KOPT-K1 (cell line): ENCODE measurements at regions not wholly inside any gene's neighbourhood (a gene's known extent, or its start where the extent isn't known, plus 50 kb on each side); places are given as distances from the start of the nearest gene placed in this dataset.

ENCODE experiments used
- H3K27ac ChIP-seq: fragments of 200-600 bp; sonication (generic); 2 replicates; pipeline ENCODE4 v1.5.1; 2016; ENCODE audit warnings: antibody characterized with exemption, mild to moderate bottlenecking, low read depth, low read length; ENCODE audit not compliant: poor library complexity, severe bottlenecking
- H3K36me3 ChIP-seq: fragments of 200-600 bp; sonication (generic); 2 replicates; pipeline ENCODE4 v1.5.1; 2017; ENCODE audit warnings: antibody characterized with exemption, mild to moderate bottlenecking, low read length, moderate library complexity; ENCODE audit not compliant: insufficient read depth
- H3K9me3 ChIP-seq: fragments of 200-600 bp; sonication (generic); 2 replicates; pipeline ENCODE4 v1.5.1; 2017; ENCODE audit warnings: antibody characterized with exemption, low read length, mild to moderate bottlenecking; ENCODE audit not compliant: insufficient read depth, poor library complexity, severe bottlenecking

DNA sequence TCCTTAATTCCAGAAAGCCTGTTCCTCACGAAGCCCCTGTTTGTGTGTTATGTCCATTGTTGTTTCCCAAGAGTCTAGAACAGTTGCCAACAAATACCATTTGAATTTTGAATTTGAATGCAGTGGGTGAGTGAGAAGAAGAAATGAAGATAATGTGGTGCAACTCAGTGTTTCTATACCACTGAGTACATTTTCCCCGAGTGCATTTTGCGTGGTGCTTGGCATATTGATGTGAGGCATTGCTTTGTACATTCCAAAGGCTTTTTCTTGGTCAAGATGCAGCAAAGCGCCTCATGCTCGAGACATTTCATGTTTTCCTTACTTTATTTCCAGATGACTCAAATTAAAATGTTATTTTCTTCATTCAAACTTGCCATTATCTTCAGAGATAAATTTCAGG lies 253.1 kb upstream of the RPS6KA3 start:
- no peaks in the 10 kb centered on the region for H3K36me3 ChIP-seq
- H3K27ac ChIP-seq = no peak overlapping the region
- H3K9me3 ChIP-seq = no peaks in the 10 kb centered on the region

DNA sequence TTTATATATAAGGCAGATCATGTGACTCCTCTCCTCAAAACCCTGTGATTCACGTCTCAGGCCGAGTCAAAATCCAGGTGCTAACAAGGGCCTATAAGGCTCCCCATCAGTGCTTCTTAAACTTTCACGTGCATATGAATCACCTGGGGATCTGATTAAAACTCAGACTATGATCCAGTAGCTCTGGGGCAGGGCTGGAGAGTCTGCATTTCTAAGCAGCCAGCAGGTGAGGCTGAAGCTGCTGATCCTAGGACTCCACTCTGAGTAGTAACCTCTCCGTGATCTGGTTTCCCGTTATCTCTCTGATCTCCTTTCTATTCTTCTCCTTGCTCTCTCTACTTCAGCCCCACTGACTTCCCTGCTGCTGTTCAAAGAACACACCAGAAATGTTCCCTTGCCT lies 252.4 kb upstream of the RPS6KA3 start:
- H3K36me3 ChIP-seq = no peaks in the 10 kb centered on the region
- H3K27ac ChIP-seq = no peak overlapping the region
- H3K9me3 ChIP-seq = no peaks in the 10 kb centered on the region

DNA sequence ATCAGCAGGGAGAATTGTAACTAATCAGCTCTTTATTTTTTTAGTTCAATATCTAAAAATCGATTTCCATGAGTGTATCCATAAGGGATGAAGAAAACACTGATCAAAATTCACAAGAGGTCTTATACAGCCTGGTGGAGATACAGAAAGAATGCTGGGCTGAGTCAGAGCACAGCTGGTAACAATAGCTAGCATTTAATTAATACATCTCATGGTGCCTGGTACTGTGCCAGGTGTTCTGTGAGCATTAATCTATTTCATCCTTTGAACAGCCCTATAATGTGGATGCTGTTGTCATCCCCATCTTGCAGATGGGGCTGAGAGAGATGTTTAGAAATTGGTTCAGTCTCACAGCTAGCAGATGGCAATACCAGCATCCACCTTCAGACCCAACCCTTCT lies 250.9 kb upstream of the RPS6KA3 start:
- Histone ChIP-seq H3K36me3 (no peaks in the 10 kb centered on the region), H3K27ac (no peak overlapping the region), H3K9me3 (no peaks in the 10 kb centered on the region)

DNA sequence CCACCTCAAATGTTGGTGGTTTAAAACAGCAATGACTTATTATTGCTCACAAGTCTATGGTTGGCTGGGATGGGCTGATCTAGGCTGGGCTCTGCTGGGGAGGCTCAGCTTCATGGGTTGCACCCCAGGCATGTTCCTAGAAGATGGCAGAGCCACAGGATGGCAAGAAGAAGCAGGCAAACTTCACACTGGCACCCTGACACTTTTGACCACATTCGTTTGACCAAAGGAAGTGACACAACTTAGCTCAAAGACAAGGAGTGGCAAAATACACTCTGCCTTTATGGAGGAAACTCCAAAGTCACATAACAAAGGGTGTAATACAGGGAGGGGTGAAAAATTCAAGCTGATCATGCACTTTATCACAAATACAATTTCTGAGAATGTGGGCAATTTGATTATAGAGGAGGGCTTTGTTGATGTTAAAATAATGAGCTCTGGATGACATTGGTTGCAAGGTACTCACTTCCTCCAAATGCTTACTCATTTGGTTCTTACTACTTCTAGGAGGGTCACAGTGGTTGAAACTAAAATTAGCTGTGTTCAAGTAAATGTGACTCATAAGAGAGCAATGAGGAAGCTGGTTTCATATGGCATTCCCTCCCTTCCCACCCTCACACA lies 249.2 kb upstream of the RPS6KA3 start:
- no peaks in the 10 kb centered on the region for H3K36me3 ChIP-seq
- no peaks in the 10 kb centered on the region for H3K9me3 ChIP-seq
- H3K27ac ChIP-seq = no peak overlapping the region

DNA sequence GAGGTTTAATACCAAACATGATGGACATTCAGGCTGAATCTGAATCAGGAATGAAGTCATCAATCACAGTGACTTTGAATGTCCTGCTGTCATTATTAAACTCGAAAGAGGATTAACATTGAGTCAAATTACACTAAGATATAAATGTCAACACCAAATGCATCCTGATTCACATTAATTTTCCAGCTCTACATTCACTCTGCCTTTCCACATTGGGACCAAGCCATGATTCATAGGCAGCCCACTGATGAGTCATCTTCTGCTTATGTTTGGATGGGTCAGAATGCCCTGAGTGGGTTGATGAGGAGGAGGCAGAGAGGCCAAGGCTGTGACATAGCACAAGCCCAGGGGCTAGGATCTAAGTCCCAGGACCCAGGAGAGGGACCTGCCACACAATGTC lies 247.6 kb upstream of the RPS6KA3 start:
- Histone ChIP-seq H3K27ac (no peak overlapping the region), H3K36me3 (no peaks in the 10 kb centered on the region), H3K9me3 (no peaks in the 10 kb centered on the region)

DNA sequence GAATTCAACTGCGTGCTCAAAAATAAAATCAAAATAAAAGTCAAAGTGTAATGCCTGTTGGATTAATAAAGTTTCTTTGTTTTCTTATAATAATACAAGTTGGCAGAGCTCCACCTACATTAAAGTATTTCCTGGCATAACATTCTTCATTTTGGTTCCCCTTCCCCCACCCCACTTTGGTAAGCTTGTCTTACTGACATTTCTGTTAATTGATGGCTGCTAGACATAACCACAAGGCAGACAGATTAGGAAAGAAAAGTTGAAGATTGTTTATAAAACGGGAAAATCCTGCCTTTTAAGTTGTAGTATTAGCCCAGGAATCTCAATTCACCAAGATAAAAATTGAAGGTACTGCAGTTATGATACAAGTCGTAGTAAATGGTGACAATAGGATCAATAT lies 246.5 kb upstream of the RPS6KA3 start:
- no peak overlapping the region for H3K27ac ChIP-seq
- H3K36me3 ChIP-seq = no peaks in the 10 kb centered on the region
- H3K9me3 ChIP-seq = no peaks in the 10 kb centered on the region

DNA sequence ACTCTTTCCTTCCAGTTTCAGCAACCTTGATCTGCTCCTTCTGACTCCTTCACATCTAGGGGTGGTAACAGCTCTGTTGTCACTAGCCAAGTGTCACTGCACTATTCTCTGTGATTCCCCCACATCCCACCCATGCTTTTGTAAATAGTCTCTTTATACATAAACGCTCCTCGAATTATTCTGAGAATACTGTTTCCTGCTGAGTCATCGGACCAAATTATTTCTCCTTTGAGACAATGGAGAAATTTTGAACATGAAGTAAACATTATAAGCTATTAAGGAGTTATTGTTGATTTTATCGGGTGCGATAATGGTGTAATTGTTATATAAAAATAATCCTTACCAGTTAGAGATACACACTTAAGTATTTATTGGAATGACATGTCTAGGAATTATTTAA lies 245.1 kb upstream of the RPS6KA3 start:
- H3K9me3 ChIP-seq = no peaks in the 10 kb centered on the region

DNA sequence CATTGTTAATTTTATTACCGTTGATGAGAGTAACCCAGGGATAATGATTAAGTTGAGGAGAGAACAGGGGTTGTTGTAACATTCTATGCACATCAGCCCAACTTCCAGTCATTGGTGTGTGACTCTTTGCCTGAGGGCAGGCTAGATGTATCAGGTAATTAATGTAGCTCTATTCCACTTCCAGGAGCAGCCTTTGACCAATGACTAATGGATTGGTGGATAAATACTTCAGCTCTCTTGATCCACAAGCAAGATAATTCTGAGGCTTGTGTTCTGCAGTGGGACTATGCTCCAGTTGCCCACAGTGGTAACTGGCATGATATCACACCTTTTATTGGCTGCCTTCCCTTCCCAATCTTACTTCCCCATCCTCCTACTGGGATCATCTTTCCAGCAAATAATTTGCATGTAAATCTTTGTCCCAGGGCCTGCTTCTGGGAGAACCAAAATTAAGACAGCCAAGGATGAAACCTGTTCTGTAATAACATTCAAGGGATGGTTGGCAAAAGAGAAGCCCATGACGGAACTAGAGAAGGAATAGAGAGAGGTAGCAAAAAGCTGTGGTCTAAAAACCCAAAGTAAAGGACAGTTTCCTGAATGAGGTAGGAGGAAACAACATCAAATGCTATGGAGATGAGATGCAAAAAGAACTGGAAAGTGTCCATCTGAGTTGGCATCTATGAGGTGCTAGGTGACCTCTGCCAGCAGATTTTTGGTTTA lies 241.4 kb upstream of the RPS6KA3 start:
- no peaks in the 10 kb centered on the region for H3K9me3 ChIP-seq
- no peak overlapping the region for H3K27ac ChIP-seq
- H3K36me3 ChIP-seq = no peaks in the 10 kb centered on the region

More for the DNA sequence above, 245.1 kb upstream of the RPS6KA3 start:
- Histone ChIP-seq H3K36me3 (no peaks in the 10 kb centered on the region), H3K27ac (no peak overlapping the region)

DNA sequence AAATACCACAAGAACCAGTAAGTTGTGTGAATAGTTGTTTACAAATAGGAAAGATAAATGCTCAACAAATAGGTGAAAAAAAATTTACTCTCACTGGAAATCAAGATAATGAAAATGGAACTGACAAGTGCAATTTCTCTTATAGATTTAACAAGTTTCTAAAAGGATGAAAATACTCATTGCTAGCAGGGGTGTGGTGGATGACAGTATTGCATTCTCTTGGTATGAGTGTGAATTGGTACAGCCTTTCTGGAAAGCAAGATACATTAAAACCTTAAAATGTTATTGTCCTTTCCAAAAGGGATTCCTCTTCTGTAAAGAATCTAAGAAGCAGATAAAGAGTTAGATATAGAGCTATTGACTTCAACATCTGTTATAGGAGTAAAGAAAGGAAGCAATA lies 240.0 kb upstream of the RPS6KA3 start:
- Histone ChIP-seq H3K36me3 (no peaks in the 10 kb centered on the region), H3K9me3 (no peaks in the 10 kb centered on the region), H3K27ac (no peak overlapping the region)

DNA sequence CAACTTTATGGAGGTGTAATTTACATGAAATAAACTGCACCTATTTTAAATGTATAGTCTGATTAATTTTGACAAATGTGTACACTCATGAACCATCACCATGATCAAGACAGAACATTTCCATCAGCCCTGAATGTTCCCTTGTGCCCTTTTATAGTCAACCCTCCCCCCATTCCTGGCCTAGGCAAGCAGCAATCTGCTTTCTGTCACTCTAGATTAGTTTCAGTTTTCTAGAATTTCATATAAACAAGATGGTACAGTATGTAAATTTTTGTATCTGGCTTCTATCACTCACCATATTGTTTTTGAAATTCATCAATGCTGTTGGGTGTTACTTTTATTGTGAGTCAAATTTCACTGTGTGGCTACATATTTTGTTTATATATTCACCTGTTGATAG lies 234.2 kb upstream of the RPS6KA3 start:
- Histone ChIP-seq H3K27ac (no peak overlapping the region), H3K9me3 (no peaks in the 10 kb centered on the region), H3K36me3 (no peaks in the 10 kb centered on the region)

DNA sequence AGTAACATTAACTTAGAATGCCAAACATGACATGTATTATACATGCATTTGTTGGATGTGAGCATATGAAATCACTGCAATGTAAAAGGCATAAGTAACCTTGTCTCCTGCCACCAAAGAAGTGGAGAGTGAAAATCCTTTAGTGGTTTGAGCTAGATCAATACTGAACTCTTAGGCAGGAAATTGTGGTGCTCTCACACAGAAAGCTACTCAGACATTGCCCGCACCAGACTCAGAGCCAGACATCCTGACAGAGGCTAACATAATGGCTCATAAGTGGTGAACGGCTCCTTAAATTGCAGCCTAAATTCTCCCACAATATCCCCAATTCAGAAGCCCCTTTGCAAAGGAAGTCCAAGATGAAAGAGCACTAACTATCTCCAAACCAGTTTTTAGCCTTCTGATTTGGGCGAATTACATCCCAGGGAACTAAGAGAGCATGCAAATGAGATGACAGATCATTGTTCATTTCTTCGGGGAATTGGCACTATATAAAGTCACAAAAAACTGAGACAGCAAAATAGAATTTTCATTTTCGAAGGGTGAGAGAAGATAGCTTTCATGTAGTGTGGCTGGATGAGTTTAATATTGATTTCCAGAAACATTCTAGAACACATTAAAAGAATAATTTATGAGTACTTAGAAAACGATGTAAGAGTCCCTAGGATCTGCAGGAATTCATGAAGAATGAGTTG lies 233.6 kb upstream of the RPS6KA3 start:
- Histone ChIP-seq H3K36me3 (no peaks in the 10 kb centered on the region), H3K27ac (no peak overlapping the region), H3K9me3 (no peaks in the 10 kb centered on the region)

DNA sequence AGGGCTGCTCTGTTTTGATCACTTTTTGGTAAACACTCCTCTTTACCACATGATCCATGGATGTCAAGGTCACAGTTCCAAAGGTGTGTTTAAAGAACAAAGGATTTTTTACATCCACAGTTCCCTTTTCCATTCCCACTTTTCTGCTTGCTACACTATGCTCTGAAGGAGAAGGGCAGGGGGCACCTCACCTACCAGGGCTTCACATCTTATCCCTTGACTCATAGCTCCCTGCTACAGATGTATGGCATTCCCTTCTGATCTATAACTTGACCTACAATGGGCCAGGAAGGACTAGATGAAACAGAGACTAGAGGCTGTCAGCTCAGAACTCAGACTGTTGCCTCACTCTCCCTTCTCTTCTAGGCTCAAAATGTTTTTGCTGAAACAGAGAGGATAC lies 233.1 kb upstream of the RPS6KA3 start:
- H3K9me3 ChIP-seq = no peaks in the 10 kb centered on the region
- H3K36me3 ChIP-seq = no peaks in the 10 kb centered on the region
- H3K27ac ChIP-seq = no peak overlapping the region

DNA sequence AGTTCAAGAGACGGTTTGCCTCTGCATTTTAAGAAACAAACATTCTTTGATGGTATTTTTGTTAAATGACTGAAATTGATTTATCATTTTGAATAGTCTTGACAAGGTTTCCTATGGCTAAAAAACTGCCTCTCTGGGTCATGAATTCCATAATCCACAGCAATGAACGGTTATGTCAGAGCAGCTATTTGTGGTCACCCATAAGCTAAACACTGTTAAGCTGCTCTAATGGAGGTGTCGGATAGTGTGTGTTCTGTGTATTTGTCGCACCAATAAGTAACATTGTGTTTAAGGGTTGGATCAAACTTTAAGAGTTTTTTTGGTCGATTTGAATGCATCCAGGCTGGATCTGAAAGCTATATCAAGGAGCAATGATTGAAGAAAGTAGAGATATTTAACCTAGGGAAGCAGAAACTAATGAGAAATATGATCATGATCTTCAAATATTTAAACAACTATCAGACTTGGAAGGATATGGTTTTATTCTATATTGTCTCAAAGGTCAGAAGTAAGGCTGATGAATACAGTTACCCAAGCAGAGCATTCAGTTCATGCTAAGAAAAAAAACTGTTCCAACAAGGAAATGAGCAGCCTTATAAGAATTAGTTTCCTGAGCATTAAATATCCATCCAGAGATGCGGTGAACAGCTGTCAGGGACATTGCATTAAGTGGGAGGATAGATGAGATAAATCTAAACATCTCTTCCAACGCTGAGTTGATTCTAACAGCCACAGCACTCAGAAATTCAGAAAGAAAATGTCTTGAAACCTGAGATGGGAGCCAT lies 232.3 kb upstream of the RPS6KA3 start:
- no peak overlapping the region for H3K27ac ChIP-seq
- H3K36me3 ChIP-seq = no peaks in the 10 kb centered on the region
- no peaks in the 10 kb centered on the region for H3K9me3 ChIP-seq

DNA sequence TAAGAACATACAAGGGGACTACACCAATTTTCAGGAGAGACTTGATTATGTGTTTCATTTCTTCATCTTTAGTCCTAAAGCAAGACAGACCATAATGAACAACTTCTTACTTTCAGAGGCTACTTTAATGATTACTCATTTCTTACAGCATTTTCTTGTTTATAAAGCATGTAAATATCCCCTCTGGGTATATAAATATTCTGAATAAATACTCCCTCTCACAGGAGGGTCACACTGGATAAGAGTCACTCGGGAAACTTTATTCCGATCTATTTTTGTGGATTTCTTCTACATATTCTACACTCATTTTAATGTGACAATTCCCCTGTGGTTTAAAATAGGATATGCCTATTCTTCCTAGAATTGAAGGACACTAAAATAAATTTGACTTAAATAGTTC lies 228.9 kb upstream of the RPS6KA3 start:
- Histone ChIP-seq H3K36me3 (no peaks in the 10 kb centered on the region), H3K27ac (no peak overlapping the region), H3K9me3 (no peaks in the 10 kb centered on the region)

DNA sequence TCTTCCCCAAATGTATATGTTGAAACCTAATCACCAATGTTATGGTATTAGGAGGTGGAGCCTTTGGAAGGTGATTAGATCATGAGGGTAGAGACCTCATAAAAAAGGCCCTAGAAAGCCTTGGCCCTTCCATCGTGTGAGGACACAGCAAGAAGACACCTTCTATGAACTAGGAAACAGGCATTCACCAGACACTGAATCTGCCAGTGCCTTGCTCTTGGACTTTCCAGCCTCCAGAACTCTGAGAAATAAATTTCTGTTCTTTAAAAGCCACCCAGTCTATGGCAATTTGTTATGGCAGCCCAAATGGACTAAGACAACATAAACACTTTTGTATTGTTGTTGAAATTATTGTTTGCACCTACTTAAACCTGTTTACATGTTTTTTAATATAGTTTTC lies 221.8 kb upstream of the RPS6KA3 start:
- H3K27ac ChIP-seq = no peak overlapping the region
- no peaks in the 10 kb centered on the region for H3K9me3 ChIP-seq
- H3K36me3 ChIP-seq = no peaks in the 10 kb centered on the region
